GM21825 (cell line): ENCODE measurements at regions not wholly inside any gene's neighbourhood (a gene's known extent, or its start where the extent isn't known, plus 50 kb on each side); places are given as distances from the start of the nearest gene placed in this dataset.
"Not testable (repeated sequence)": the region's sequence is repeated elsewhere in the genome, so short reads cannot be mapped to it uniquely, and the experiment has no call there.

Experiments
- ATAC-seq: cut with Tn5 transposase; IDR thresholded peaks from one replicate; pipeline ENCODE4 v1.9.1; 2021; ENCODE audit warnings: mild to moderate bottlenecking, moderate library complexity; ENCODE audit not compliant: unreplicated experiment

DNA sequence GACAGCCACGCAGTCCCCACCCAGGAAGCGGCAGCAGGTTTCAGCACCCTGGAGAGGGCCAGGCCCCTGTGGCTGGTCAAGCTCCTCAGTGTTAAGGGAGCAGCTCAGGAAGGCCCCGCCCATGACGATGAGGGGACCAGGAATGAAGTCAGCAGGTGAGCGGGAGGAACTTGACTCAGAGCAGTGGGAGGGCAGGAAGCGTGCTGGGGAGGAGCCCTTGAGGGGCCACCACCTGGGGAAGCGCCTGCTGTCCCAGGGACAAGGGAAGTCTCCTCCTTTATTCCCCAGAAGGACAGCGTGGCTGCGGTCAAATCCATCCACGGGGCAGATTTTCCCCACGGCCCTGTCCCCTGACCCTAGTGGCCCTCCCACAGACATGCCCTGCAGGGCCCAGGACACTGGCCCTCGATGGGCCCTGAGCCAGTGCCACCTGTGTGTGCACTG is 357.6 kb downstream of the ADGRD1 start:
- not testable (repeated sequence) for ATAC-seq

DNA sequence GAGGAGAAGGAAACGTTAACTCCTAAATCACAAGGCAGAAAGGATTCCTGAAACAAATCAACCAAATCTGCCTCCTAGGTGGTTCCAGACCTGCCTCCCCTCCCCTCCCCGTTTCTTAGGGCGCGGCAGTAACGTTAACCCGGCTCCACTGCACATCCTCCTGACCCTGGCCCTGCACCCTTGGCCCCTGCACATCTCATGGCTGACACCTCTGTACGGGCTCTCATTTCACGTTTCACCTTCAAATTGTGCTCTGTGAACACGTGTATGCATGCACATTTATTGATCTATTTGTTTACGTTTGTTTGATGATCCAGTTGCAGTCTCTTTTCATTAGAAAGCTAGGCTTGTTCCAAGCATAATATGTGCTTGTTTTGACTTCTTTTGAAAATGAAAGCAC is 358.1 kb downstream of the ADGRD1 start:
- ATAC-seq: no peak

DNA sequence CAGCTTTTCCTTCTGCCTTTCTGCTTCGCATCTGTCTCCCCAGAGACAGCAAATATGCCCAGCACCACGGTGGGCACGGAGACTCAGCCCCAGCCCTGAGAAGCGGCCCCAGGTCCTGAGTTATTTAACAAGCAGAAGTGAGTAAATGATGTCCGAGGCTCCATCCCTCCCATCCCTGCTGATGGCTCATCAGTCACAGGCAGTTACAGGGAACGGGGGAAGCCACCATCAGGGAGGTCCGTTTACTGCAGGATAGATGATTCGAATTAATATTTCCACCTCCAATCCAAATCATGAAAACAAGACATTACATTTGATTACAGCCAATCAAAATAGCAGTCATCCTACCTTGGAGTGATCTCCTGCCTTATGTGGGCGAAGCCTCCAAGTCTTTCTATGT is 358.7 kb downstream of the ADGRD1 start:
- not testable (repeated sequence) for ATAC-seq

DNA sequence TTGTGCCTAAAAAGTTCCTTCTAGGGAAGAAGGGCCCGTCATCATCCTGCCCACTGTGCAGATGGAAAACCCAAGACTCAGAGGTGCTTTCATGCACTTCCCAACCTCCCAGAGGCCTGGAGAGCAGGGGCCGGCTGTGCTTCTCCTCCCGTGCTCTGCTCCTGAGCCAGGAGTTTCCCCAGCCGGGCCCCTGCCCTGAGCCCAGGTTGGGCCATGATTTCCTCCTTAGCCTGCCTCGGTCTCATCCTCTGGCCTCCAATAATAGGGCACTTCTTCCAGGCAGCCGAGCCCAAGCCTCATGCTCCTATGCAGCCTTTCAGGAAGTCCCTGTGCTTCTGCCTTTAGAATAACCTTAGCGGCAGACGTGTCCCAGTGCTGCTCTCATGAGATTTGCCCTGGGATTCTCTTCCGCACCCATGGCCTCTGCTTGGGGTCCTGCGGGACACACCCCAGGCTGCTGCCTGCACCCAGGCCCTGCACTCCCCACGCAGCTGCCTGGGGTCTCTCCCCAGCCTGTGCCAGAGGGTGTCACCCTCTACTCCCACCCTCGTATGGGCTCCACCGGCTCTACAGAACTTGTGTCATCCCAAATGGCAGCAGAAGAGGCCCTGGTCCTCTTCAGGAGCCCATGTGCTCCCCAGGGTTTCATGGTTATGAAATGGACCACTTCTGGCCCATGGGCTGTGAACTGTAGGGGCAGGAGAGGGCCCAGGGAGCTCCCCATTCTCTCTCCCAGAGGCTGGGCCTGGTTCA is 359.3 kb downstream of the ADGRD1 start:
- ATAC-seq: no peak

DNA sequence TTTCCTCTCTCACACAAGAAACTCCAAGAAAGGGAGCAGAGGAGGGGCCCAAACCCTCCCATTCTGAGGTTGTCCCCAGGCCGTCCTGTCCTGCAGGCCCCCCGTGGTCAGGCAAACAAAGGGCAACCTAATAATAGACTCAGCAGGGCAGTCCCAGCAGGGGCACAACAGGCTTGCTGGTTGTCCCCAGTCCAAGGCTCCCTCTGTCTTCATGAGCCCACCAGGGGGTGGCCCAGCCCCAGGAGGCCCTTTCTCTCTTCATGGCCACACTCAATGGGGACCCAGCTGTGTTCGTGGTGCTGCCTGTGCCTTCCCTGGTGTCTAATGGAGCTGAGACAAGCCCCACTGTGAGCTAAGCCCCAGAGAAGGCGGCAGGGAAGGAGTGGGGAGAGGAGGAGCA is 359.9 kb downstream of the ADGRD1 start:
- no peak for ATAC-seq

- ATAC-seq: no peak
Observed at GRCh38 chr12:131314524-131315090, 360.9 kb downstream of the ADGRD1 start.

GRCh38 chr12:131315601-131316000 is 361.9 kb downstream of the ADGRD1 start:
- ATAC-seq: no peak

DNA sequence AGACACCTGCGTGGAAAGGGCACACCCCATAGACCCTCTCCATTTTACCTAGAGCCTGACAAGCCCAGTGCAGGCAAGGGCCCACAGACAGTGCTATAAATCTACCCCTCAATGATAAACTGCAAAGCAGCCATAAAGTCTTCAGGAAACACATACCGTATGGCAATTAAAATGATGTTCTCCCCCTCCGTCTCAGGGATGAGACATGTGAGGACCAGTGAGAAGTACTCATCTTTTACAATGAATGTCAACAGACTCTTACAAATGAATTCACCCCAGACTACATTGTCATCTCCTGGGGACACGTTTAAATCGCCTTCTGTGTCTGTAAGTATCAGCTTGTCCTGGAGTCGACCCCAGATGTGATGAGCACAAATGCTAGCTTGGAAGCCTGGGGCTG is 362.7 kb downstream of the ADGRD1 start:
- ATAC-seq: no peak

GRCh38 chr12:131318045-131318685 is 364.5 kb downstream of the ADGRD1 start:
- ATAC-seq: no peak

GRCh38 chr12:131321988-131322387 is 368.3 kb downstream of the ADGRD1 start:
- ATAC-seq: no peak

DNA sequence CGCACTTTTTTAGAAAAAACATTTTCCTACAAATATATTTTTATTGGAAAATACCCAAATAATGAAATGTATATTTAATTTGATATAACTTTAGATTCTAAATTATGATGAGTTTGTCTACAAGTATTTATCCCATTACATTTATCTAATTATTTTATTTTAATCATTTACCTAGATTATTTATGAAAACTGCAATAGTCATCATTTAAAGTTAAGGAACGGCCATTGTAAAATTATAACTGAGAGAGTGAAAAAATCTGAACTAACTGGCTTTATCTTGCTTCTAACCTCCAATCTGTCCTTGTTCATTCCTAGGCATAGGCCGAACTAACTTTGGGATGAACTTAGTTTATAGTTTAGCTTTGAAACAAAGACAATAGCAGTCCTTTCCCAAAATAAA is 368.8 kb downstream of the ADGRD1 start:
- not testable (repeated sequence) for ATAC-seq

- ATAC-seq: no peak
Observed at GRCh38 chr12:131323879-131324278, 370.2 kb downstream of the ADGRD1 start.

- ATAC-seq: no peak
Observed at GRCh38 chr12:131327521-131328488, 374.1 kb downstream of the ADGRD1 start.

GRCh38 chr12:131328861-131329845 is 375.4 kb downstream of the ADGRD1 start:
- ATAC-seq: not testable (repeated sequence)

- ATAC-seq: no peak
Observed at GRCh38 chr12:131330106-131330815, 376.6 kb downstream of the ADGRD1 start.

DNA sequence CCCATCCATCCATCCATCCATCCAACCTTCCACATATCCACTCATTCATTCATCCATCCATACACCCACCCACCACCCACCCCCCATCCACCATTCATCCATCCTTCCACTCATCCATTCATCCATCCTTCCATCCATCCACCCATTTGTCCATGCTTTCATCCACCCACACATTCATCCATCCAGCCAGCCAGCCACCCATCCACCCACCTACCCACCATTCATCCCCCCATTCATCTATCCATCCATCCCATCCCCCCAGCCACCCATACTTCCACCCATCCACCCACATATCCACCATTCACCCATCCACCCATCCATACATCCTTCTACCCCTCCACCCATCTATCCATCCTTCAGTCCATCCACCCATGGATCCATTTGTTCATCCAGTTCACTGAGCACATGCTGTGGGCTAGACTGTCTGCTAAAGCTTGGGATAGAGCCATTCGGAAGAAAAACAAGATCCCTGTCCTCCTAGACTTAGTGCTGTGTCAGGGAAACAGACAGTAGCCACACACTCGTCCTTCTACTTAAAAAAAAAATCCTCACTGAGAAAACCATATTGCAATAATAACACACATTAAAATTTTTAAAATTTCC is 377.5 kb downstream of the ADGRD1 start:
- ATAC-seq: no peak

DNA sequence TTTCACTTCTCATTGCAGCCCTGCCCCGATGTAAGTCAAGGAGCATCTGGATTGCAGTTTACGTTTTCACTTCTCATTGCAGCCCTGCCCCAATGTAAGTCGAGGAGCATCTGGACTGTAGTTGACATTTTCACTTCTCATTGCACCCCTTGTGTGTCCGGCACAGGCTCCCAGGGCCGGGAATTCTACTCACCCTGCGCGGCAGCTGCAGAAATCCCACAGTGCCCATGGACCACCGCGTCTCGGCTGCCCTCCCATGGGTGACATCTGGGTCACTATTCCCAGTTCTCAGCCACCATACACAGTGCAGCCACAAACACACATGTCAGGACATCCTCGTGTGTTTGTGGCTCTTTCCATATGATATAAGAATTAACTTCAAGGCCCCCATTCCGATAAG is 378.5 kb downstream of the ADGRD1 start:
- ATAC-seq: no peak

GRCh38 chr12:131333136-131333535 is 377.8 kb upstream of the SFSWAP start:
- ATAC-seq: no peak
